Rectal smooth muscle tissue (tissue), 1 donor: ENCODE measurements at regions not wholly inside any gene's neighbourhood (a gene's known extent, or its start where the extent isn't known, plus 50 kb on each side); places are given as distances from the start of the nearest gene placed in this dataset.

ENCODE experiments used
- H3K27ac ChIP-seq: one replicate; pipeline ENCODE4 v1.7.0; 2013; ENCODE audit warnings: low read depth, low read length, inconsistent platforms
- H3K27me3 ChIP-seq: one replicate; pipeline ENCODE4 v1.7.0; 2013; ENCODE audit warnings: low read length; ENCODE audit not compliant: control insufficient read depth, insufficient read depth
- H3K36me3 ChIP-seq: one replicate; pipeline ENCODE4 v1.7.0; 2013; ENCODE audit warnings: low read length; ENCODE audit not compliant: control insufficient read depth, insufficient read depth
- H3K4me1 ChIP-seq: one replicate; pipeline ENCODE4 v1.7.0; 2013; ENCODE audit warnings: low read length; ENCODE audit not compliant: control insufficient read depth, insufficient read depth
- H3K4me3 ChIP-seq: one replicate; pipeline ENCODE4 v1.7.0; 2013; ENCODE audit warnings: low read length
- H3K9ac ChIP-seq: one replicate; pipeline ENCODE4 v1.7.0; 2013; ENCODE audit warnings: low read length

- Histone ChIP-seq H3K27me3 (no peaks in the 10 kb centered on the region), H3K4me3 (no peak overlapping the region), H3K36me3 (no peaks in the 10 kb centered on the region), H3K9ac (no peak overlapping the region), H3K27ac (no peak overlapping the region), H3K4me1 (no peaks in the 10 kb centered on the region)
Measured at GRCh38 chr11:127931803-127932202, 655.6 kb downstream of the ETS1 start.

GRCh38 chr11:127926721-127927120, 660.6 kb downstream of the ETS1 start:
- Histone ChIP-seq H3K9ac (no peak overlapping the region), H3K27me3 (no peaks in the 10 kb centered on the region), H3K4me1 (no peaks in the 10 kb centered on the region), H3K36me3 (no peaks in the 10 kb centered on the region), H3K4me3 (no peak overlapping the region), H3K27ac (no peak overlapping the region)

- H3K4me3 ChIP-seq: no peak overlapping the region
- H3K27ac ChIP-seq: no peak overlapping the region
- H3K9ac ChIP-seq: no peak overlapping the region
- no peaks in the 10 kb centered on the region for H3K4me1 ChIP-seq
- H3K27me3 ChIP-seq: no peaks in the 10 kb centered on the region
- no peaks in the 10 kb centered on the region for H3K36me3 ChIP-seq
Measured at GRCh38 chr11:127925475-127925874, 661.9 kb downstream of the ETS1 start.

GRCh38 chr11:127919206-127920000, 668.0 kb downstream of the ETS1 start:
- no peaks in the 10 kb centered on the region for H3K4me1 ChIP-seq
- H3K27ac ChIP-seq: no peak overlapping the region
- H3K9ac ChIP-seq: no peak overlapping the region
- H3K27me3 ChIP-seq: no peaks in the 10 kb centered on the region
- no peak overlapping the region for H3K4me3 ChIP-seq
- H3K36me3 ChIP-seq: no peaks in the 10 kb centered on the region

GRCh38 chr11:127902382-127902781, 685.0 kb downstream of the ETS1 start:
- no peak overlapping the region for H3K27ac ChIP-seq
- no peaks in the 10 kb centered on the region for H3K4me1 ChIP-seq
- H3K27me3 ChIP-seq: no peaks in the 10 kb centered on the region
- no peaks in the 10 kb centered on the region for H3K36me3 ChIP-seq
- H3K9ac ChIP-seq: no peak overlapping the region
- no peak overlapping the region for H3K4me3 ChIP-seq

- H3K27ac ChIP-seq: no peak overlapping the region
- no peaks in the 10 kb centered on the region for H3K27me3 ChIP-seq
- no peak overlapping the region for H3K4me3 ChIP-seq
- H3K36me3 ChIP-seq: no peaks in the 10 kb centered on the region
- no peaks in the 10 kb centered on the region for H3K4me1 ChIP-seq
- no peak overlapping the region for H3K9ac ChIP-seq
Measured at GRCh38 chr11:127898422-127899365, 688.7 kb downstream of the ETS1 start.

- Histone ChIP-seq H3K27me3 (no peaks in the 10 kb centered on the region), H3K9ac (no peak overlapping the region)
Measured at GRCh38 chr11:127895776-127896175, 691.6 kb downstream of the ETS1 start.

GRCh38 chr11:127894316-127894715, 693.0 kb downstream of the ETS1 start:
- no peaks in the 10 kb centered on the region for H3K27me3 ChIP-seq
- H3K4me1 ChIP-seq: no peaks in the 10 kb centered on the region
- no peaks in the 10 kb centered on the region for H3K36me3 ChIP-seq
- H3K27ac ChIP-seq: no peak overlapping the region
- H3K4me3 ChIP-seq: no peak overlapping the region
- no peak overlapping the region for H3K9ac ChIP-seq

More at GRCh38 chr11:127895776-127896175, 691.6 kb downstream of the ETS1 start:
- no peak overlapping the region for H3K27ac ChIP-seq
- no peak overlapping the region for H3K4me3 ChIP-seq
- H3K36me3 ChIP-seq: no peaks in the 10 kb centered on the region
- no peaks in the 10 kb centered on the region for H3K4me1 ChIP-seq

GRCh38 chr11:127890030-127890615, 697.2 kb downstream of the ETS1 start:
- Histone ChIP-seq H3K4me3 (no peak overlapping the region), H3K4me1 (no peaks in the 10 kb centered on the region), H3K27ac (no peak overlapping the region), H3K36me3 (no peaks in the 10 kb centered on the region), H3K9ac (no peak overlapping the region), H3K27me3 (no peaks in the 10 kb centered on the region)

- Histone ChIP-seq H3K27ac (no peak overlapping the region), H3K4me1 (no peaks in the 10 kb centered on the region), H3K36me3 (no peaks in the 10 kb centered on the region), H3K9ac (no peak overlapping the region), H3K4me3 (no peak overlapping the region), H3K27me3 (no peaks in the 10 kb centered on the region)
Measured at GRCh38 chr11:127888386-127888785, 699.0 kb downstream of the ETS1 start.

GRCh38 chr11:127875131-127875530, 712.2 kb downstream of the ETS1 start:
- H3K27me3 ChIP-seq: no peaks in the 10 kb centered on the region
- H3K27ac ChIP-seq: no peak overlapping the region
- H3K36me3 ChIP-seq: no peaks in the 10 kb centered on the region
- no peaks in the 10 kb centered on the region for H3K4me1 ChIP-seq
- no peak overlapping the region for H3K9ac ChIP-seq
- H3K4me3 ChIP-seq: no peak overlapping the region

GRCh38 chr11:127873478-127873877, 713.9 kb downstream of the ETS1 start:
- Histone ChIP-seq H3K4me1 (no peaks in the 10 kb centered on the region), H3K27ac (no peak overlapping the region), H3K36me3 (no peaks in the 10 kb centered on the region), H3K27me3 (no peaks in the 10 kb centered on the region), H3K4me3 (no peak overlapping the region), H3K9ac (no peak overlapping the region)
